HG03095 (cell line): ENCODE measurements at regions not wholly inside any gene's neighbourhood (a gene's known extent, or its start where the extent isn't known, plus 50 kb on each side); places are given as distances from the start of the nearest gene placed in this dataset.
"Not testable (repeated sequence)": the region's sequence is repeated elsewhere in the genome, so short reads cannot be mapped to it uniquely, and the experiment has no call there.

Experiments
- ATAC-seq: cut with Tn5 transposase; IDR thresholded peaks from one replicate; pipeline ENCODE4 v1.9.1; 2021; ENCODE audit warnings: moderate library complexity; ENCODE audit not compliant: unreplicated experiment

DNA sequence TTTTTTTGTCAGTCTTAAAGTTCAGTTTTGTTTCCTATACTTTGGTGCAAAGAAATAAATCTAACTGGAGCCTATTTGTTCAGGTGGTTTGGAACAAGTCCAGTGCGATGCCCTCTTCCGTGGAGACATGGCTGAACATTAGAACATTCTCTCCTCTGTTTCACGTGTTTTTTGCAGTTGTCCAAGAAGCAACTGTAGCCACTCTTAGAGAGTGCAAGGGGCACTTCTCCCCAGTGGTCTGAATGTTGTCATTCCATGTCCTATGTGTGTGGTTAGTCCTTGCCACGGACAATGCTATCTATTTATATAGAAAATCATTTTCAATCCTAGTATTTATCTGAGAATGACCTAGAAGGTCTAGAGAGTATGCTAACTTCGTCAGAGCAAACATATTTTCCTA, 1232.5 kb upstream of the SEL1L start:
- ATAC-seq: no peak

DNA sequence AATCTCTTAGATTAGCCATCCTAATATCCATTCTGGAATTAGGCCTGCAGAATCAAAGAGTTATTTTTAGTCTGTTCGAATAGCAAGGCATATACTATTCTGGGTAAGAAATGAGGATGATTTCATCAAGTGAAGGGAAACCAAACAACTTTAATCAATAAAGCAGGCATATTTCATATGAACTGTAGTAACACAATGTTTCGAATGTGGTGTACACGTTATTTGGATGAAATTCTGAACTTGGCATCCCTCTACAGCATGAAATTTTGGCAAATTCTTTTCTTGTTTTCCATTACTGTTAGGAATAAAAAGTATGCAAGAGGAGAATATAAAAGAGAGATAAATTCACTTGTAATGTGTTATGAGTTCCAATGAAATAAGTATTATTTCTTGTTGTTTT, 1233.3 kb upstream of the SEL1L start:
- ATAC-seq: no peak

DNA sequence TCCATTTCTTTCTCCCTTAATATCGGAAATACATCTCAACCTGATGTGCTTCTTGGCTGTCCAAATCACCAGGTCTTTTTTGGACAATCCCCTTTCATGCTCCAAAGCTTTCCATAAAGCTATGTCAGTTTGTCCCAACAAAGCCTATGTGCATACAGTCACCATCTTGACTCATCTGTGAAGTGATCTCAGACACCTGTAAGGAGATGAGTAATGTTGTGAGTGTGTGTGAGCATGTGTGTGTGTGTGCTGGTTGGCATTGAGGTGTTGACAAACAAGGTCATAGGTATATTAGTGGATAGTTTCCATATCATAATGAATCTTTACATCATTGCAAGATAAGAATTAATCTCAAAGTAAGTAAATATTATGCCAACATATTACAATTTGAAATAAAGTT, 1243.3 kb upstream of the SEL1L start:
- no peak for ATAC-seq

DNA sequence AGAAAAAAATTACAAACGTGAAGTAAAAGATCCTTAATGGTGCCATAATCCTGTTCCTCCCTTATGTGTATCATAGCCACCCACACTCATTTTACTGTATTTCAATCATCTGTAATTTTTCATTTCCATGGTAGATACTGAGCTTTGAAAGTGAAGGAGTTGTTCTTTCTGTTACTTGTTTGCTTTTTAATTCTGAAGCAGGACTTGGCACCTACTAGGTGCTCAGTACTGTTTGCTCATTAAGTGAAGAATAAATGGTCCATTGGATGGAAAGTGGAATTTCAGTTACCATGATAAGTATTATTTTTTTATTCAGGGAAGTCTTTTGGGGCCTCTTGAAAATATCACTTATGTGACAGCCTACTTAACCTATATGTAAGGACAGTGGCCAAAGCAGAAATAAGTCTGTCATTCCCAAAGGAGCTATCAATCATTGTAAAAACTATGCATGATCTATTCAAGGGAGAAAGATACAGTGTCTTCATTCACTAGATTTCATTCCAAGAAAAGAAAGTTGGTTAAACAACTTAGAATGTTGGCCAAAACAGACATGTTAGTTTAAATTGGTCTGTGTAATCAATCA, 1244.4 kb upstream of the SEL1L start:
- ATAC-seq: no peak

DNA sequence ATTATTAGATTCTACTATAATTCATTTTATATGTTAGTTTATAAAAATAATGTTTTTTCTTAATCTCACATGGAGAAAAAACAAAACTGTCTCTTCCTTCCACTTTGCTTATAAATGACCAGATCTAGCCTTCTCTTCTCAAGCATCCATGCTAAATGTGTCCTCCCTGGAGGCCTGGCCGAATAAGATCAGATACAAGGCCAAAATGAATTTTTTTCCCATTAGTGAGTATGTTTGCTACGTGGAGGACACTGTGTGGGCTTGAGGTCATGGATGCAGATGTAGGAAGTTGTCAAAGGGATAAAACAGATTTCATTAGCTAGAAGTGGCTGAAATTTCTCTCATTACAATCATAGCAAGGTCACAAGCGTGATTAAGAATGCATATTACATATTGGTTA, 1244.9 kb upstream of the SEL1L start:
- ATAC-seq: no peak

DNA sequence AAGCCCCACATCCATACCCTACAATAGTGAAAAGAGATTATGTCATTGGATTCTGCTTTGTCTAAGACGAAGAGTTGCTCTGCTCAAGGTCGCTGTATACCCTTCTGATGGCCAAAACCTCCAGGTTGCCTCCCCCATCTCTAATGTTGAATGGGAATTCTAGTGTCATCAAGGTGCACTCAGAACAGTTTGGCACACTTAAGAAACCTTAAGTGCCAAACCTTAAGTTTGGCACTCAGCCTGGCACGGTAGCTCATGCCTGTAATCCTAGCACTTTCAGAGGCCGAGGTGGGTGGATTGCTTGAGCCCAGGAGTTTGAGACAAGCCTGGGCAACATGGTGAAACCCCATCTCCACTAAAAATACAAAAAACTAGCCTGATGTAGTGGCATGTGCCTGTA, 1245.6 kb upstream of the SEL1L start:
- no peak for ATAC-seq

DNA sequence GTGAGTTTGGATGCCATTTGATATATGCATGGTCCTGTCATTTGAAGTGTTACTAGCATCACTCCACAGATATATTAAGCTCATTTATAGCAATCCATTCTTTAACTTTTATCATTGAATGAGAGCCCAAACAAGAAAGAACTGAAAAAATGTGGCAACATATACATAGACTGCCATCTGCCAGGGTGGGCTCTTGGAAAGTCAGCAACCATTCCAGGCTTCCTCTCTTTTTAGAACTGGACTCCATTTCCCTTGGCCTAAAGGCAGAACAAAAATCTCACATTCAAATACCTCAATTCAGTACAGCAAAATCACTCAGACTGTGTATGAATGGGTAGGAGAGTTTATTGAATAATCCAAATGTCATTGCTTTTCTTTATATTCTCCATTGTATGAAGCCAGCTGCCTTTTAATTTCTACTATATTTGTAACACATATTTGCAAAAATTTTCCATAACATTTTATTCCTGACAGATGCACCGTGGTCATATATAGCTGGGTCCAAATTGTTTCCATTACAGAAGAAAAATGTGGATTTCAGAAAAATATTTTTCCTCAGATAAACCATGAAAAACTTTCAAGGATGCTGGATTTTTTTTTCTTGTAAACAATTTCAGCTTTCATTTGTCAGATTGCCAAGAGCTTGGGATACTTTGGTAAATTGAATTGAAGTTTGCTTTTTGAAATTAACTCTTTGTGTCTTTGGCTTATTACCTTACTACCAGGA, 1252.3 kb upstream of the SEL1L start:
- no peak for ATAC-seq

DNA sequence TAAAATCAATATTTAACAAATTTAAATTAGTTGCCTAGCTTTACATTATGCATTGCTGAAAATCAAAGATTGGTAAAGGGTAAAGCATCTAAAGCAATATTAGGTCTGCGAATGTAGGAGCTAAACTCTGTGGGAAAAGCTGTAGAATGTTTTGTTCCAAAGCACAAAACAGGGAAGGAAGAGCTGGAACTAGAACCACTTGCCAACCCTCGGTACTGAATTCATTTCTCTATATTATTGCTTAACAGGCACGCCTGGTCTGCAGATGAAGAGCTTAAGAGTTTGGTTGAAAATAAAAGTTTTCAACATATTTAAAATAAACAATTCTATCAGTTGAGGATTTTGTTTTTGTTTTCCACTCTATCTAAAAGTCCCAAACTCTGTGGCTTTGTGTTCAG, 1252.8 kb upstream of the SEL1L start:
- no peak for ATAC-seq

DNA sequence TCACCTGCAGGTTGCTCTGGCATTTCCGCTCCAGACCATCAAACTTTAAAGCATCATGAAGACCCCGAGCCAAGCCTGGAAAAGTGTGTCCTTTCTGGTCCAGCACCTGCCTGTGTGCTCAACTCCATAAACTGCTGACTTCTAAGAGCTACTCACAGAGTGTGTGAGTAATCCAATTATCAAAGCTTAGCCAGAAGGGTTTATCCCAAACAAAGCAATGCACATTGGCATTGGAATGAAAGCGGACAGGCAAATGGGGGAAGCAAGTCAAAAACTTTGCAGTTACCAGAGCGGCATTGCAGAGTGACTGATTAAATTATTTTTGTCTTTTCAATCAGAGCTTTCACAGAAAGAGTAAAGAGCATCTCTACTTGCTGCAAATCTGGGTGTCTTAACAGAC, 1262.4 kb upstream of the SEL1L start:
- no peak for ATAC-seq

DNA sequence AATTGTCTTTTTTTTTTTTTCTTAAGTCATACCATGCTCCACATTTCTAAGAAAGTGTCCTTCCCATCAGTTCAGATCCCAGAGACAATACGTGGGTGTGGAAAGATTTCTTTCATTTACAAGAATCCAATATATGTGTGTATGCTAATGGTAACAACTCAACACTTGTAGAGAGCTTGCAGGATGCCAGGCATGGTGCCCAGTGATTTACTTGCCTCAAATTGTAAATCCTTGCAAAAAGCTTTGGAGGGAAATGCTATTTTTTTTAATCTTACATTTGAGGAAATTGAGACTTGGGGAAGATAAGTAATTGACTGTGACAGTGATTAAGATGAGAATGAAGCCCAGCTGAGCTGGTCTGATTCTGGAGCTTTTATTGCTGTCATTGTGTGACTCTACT, 1264.6 kb upstream of the SEL1L start:
- ATAC-seq: no peak

DNA sequence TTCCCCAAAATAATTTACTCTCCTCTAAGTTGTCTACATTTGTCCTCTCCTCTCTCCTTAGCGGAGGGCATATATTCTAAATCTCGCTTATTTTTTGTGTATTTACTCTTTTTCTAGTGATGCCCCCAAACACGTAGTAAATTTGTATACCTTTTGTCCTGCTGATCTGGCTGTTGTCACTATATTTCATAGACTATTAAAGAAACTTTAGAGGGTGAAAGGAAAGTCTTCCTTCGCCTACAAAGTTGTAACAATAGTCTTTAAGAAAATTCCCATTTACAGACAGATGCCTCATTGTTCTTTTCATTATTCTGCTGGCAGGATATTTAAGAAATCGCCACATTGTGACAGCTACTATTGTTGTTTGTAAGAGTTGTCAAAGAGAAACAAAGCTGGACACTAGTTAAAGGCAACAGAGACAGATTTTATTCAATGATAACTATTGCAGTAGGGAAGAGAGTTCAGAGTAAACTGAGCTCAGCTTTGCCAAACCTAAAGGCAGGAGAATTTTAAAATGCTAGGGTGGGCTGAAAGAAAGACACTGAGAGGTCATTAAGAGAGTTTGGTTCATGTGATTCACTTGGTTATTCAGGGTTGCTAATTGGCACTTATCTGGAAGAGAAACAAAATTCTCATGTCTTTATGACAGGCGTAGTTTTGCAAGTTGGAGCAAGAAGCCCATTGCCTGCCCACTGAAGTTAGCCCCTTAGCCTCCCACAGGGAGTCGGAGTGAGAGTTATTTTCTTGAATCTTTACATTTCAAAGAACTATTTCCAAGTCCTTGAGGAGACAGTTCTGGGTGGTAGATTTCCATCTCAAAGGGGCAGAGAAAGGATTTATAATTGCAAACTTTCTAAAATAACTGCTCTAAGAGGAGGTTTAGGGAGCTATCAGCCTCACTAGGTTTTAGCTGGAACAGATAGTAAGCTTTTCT, 1272.5 kb upstream of the SEL1L start:
- ATAC-seq: no peak

DNA sequence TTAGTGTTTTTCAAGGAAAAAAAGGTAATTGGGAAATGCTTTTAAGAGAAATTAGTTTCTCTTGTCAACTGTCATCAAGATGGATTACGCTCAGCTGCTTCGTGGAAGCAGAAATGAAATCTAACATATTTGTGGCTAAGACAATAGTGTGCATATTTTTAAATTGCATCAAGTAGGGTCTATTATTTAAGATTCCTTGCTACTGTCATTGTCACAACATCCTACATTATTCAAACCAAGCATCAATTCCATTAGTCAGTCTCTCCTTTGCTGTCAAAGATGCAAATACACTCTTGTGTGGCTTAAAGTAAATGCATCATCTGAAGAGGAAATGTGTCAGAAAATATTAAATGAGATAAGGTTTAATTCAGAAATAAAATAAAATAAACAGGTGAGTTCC, 1277.6 kb upstream of the SEL1L start:
- no peak for ATAC-seq

DNA sequence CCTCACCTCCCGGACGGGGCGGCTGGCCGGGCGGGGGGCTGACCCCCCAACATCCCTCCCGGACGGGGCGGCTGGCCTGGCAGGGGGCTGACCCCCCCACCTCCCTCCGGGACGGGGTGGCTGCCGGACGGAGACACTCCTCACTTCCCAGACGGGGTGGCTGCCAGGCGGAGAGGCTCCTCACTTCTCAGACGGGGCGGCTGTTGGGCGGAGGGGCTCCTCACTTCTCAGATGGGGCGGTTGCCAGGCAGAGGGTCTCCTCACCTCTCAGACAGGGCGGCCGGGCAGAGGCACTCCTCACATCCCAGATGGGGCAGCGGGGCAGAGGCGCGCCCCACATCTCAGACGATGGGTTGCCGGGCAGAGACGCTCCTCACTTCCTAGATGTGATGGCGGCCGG, 1280.7 kb upstream of the SEL1L start:
- ATAC-seq: not testable (repeated sequence)

DNA sequence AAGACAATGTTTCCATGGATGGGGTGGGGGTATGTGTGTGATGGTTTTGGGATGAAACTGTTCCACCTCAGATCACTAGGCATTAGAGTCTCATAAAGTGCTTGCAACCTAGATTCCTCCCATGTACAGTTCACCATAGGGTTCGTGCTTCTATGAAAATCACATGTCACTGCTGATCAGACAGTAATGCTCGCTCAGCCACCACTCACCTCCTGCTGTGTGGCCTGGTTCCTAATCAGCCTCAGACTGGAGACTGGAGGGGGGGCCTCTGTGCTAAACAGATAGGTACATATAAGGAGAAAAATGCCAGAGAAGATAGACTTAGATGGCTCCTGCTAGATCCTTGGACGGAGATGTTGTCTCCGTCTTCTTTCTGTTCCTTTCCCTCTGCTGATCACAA, 1296.9 kb upstream of the SEL1L start:
- no peak for ATAC-seq

DNA sequence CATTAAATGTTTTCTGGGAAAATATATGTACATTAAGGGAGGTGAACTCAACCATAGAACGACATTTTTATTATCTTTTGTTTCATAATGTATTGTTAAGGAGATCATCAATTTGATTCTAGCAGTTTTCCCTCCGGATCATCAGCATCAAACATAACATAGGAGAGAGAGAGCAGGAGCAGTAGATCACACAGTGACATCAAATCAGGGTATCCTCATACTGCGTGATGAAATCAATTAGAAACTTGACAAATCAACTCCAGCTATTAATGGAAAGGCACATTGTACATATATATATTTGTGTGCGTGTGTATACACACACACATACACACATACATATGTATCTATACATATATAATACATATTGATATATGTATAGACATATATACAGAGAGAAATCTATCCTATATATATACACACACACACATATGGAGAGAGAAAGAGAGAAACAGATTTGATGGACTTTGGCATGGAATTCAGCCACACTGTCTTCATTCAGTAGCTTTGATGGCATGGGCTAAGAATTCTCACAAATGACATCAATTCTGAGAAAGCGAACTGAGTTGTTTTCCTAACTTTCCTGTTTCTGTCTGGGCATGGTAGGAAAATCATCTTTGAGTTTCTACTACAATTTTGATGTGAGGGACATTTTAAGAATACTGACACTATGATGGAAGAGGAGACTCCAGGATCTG, 1302.8 kb upstream of the SEL1L start:
- ATAC-seq: no peak

DNA sequence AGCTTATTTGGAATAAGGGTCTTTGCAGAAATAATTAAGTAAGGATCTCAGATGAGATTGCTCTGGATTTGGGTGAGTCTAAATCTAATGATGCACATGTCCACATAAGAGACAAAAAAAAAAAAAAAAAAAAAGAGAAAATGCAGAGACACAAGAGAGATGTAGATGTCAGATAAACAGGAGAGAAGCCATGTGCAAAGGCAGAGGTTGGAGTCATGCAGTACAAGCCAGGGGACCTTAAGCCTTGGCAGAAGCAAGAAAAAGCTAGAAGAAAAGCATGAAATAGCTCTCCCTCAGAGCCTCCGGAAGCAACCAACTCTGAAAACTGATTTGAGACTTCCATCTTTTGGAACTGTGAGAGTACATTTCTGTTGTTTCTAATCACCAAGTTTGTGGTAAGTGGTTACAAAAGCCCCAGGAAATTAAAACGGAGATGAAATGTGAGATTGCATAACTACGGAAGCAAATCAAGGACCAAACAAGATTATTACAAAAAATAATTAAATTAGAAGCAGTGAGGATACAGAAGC, 1304.0 kb upstream of the SEL1L start:
- ATAC-seq: no peak

DNA sequence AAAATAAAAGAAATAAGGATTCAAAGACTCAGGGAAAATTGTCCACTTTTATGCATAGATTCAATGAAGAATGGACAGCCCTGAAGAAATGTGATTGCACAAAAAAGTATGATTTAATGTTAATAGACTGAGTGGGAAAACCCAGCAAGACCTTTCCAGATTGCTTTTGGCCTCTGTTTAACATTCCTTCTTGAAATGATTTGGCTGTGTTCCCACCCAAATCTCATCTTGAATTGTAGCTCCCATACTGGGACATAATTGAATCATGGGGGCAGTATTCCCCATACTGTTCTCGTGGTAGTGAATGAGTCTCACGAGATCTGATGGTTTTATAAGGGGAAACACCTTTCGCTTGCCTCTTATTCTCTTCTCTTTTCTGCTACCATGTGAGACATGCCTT, 1316.9 kb upstream of the SEL1L start:
- no peak for ATAC-seq

DNA sequence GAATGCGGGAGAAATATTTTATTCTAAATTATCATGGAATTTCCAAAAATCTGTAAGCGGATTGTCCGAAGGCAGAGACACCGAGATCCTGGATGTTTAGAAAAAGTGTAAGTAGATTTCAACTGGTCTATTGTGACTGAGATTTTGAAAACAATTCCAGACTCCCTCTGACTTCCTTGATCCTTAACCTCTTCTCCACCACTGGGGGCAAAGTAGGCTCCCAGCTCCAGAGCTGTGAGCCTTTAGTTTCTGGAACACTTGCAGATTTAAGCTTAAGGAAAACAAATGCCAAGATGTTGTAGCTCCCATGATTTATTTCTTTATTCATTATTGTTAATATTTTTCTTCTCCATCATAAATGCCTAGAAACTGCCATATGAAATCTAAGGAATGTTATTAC, 1320.5 kb upstream of the SEL1L start:
- ATAC-seq: no peak

DNA sequence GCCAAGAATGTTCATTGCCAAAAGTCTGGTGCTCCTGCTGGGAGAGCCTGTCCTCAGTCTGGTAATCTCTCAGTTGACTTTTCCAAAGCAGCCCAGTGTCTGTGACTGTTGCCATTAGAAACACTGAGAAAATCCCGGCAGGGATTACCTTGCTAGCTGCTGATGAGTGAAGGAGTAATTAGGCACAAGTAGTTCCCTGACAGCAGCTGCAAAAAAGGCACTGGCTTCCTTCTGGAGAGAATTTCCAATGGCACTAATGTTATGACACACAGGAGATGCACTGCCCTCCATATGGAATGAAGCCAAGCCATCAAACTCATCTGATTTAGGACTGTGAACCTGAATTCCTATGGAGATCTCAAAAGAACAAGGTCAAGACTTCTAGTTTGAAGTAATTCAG, 1321.2 kb upstream of the SEL1L start:
- ATAC-seq: no peak

DNA sequence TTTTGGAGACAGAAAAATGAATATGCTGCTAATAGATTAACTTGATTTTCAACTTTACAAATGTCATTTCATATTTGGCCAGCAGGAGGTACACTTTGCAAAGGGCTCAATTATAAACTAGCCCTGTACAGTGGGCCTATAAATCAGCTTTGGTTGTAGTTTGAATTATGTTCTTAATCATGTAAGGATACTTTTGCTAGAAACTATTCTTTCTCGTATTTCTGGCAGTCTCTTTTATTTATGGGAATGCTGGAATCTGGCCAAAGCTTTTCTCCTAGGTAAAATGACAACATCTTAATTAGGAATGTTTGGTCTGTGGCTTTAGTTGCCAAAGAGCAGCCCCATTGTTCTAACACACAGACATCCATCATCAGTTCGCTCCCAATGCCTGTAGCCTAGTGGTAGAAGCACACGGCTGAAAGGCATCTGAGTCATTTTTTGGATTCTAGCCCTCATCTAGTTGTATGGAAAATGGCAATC, 1322.3 kb upstream of the SEL1L start:
- ATAC-seq: no peak

DNA sequence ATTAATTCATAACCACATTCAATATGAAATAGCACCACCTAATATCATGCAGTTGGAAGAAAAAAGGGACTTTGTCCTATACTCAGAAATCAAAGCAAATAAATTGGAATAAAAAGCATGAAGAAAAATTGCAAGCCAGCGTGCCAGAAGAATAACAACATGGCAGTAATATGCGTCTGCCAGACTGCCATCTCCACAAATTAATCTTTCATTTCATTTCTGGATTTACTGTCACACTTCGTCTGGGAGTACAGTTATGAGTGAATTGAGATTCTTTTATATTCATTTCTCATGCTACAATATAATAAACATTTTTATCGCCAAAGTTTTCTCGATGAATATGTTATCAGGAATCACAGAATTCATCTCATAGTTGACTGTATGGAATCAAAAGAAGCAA, 1327.7 kb upstream of the SEL1L start:
- no peak for ATAC-seq
